ENCODE measurements at regions not wholly inside any gene's neighbourhood (a gene's known extent, or its start where the extent isn't known, plus 50 kb on each side); places are given as distances from the start of the nearest gene placed in this dataset.

GRCh38 chr6:56718236-56718635 is 75.5 kb upstream of the DST start (continued):
- TF ChIP-seq ZBTB33 (IDR thresholded peaks at IDR 0.05; ENCODE audit: extremely low read depth, insufficient replicate concordance, low read length) (no peak), FOSL1 (IDR thresholded peaks at IDR 0.05; ENCODE audit: low read depth) (no peak; the same call in 1 of the 2 replicates)

GRCh38 chr6:56716229-56716628 is 73.5 kb upstream of the DST start:
- peak overlapping the region; percentile 78 for H3K4me2 ChIP-seq (ENCODE audit: low read length)
- H3K9me2 ChIP-seq (ENCODE audit: insufficient read depth): no peaks in the 10 kb centered on the region
- no peak for DNase-seq (ENCODE audit: low read depth, low spot score)
- H3K79me2 ChIP-seq (ENCODE audit: insufficient read depth, low read length): peaks cover 69% of the 10 kb centered on the region
- peak; percentile 5; the same call in 1 of the 2 replicates for TF ChIP-seq FOSL1 (IDR thresholded peaks at IDR 0.05; ENCODE audit: low read depth)
- 0 out of 2 replicates have a peak, but pooled peaks have one; percentile 7 for TF ChIP-seq JUND (IDR thresholded peaks at IDR 0.05)
- TF ChIP-seq REST (IDR thresholded peaks at IDR 0.05; ENCODE audit: low read depth): no peak
- TF ChIP-seq SIN3A (IDR thresholded peaks at IDR 0.05; ENCODE audit: low read depth): no peak
- TF ChIP-seq CEBPB (IDR thresholded peaks at IDR 0.05; ENCODE audit: low read depth): no peak
- no peak for TF ChIP-seq ATF3 (IDR thresholded peaks at IDR 0.05)
- TF ChIP-seq TCF7L2 (IDR thresholded peaks at IDR 0.05; ENCODE audit: borderline replicate concordance, extremely low read depth, insufficient read depth, insufficient read length): no peak
- H3K36me3 ChIP-seq (ENCODE audit: control insufficient read depth in 1 of 2, insufficient read depth in 2 of 2, low read length in 2 of 2): peaks cover 0 to 12% of the 10 kb centered on the region in 2 experiments; a peak in 2 of 4 replicates
- peak overlapping the region in 1 of 2 experiments; percentile 8; a peak in 1 of 4 replicates for H3K4me3 ChIP-seq (replicated peaks in 1 of 2; ENCODE audit: low read depth in 1 of 2, low read length in 2 of 2)
- ChIA-PET POLR2A (interaction anchor here (1.1 to 3.8 kb wide), 2 partner anchors 10 to 14 kb away, joined by 5 to 21 read pairs; no protein-coding TSS in a partner anchor), CTCF (interaction anchor here (1.2 kb wide), 2 partner anchors 17 to 38 kb away, joined by 3 read pairs; no protein-coding TSS in a partner anchor), RAD21 (ENCODE audit: low non-redundant PET in 1 of 2, low total read pairs in 2 of 2, uncharacterized antibody in 2 of 2, unreplicated experiment in 2 of 2) (no interaction called here)
- peak overlapping the region; percentile 99 for H3K27ac ChIP-seq (ENCODE audit: low read depth, low read length)
- BruUV-seq (replicated peaks): no TSS peak
- peaks cover 0 to 5% of the 10 kb centered on the region in 2 experiments; a peak in 1 of 4 replicates for H3K9me3 ChIP-seq (ENCODE audit: control insufficient read depth in 1 of 2, insufficient read depth in 1 of 2, low read depth in 1 of 2, low read length in 2 of 2)
- H3K27me3 ChIP-seq (ENCODE audit: insufficient read depth, low read length): no peaks in the 10 kb centered on the region
- H4K20me1 ChIP-seq (ENCODE audit: insufficient read depth): no peaks in the 10 kb centered on the region
- H3K4me1 ChIP-seq (ENCODE audit: control insufficient read depth in 1 of 2, insufficient read depth in 2 of 2, low read length in 2 of 2): peaks cover 72 to 79% of the 10 kb centered on the region in 2 experiments
- peak overlapping the region; percentile 48 for H3K9ac ChIP-seq (ENCODE audit: low read length)
- intact Hi-C loops (cut with micrococcal nuclease): no loop called here
- no peak overlapping the region for H2AFZ ChIP-seq (ENCODE audit: low read depth, low read length, poor library complexity, severe bottlenecking)
- no peak for ATAC-seq
